ENCODE measurements at regions not wholly inside any gene's neighbourhood (a gene's known extent, or its start where the extent isn't known, plus 50 kb on each side); places are given as distances from the start of the nearest gene placed in this dataset.

- DNase-seq (ENCODE audit: low read depth) = no peak
- no peak for TF ChIP-seq CTCF (IDR thresholded peaks at IDR 0.05; ENCODE audit: insufficient read depth, low read depth, low read length, missing control alignments)
- H3K4me3 ChIP-seq (ENCODE audit: low read depth, low read length) = no peak overlapping the region
Measured at GRCh38 chr1:48077795-48078222, 80.6 kb upstream of the TRABD2B start.

GRCh38 chr1:48076017-48076416 lies 78.8 kb upstream of the TRABD2B start:
- no peak for TF ChIP-seq CTCF (IDR thresholded peaks at IDR 0.05; ENCODE audit: insufficient read depth, low read depth, low read length, missing control alignments)
- H3K4me3 ChIP-seq (ENCODE audit: low read depth, low read length) = no peak overlapping the region
- no peak for DNase-seq (ENCODE audit: low read depth)

- TF ChIP-seq CTCF (IDR thresholded peaks at IDR 0.05; ENCODE audit: insufficient read depth, low read depth, low read length, missing control alignments) = no peak
- H3K4me3 ChIP-seq (ENCODE audit: low read depth, low read length) = no peak overlapping the region
- DNase-seq (ENCODE audit: low read depth) = no peak
Measured at GRCh38 chr1:48073798-48074530, 76.8 kb upstream of the TRABD2B start.

- DNase-seq (ENCODE audit: low read depth) = no peak
- no peak for TF ChIP-seq CTCF (IDR thresholded peaks at IDR 0.05; ENCODE audit: insufficient read depth, low read depth, low read length, missing control alignments)
- no peak overlapping the region for H3K4me3 ChIP-seq (ENCODE audit: low read depth, low read length)
Measured at GRCh38 chr1:48071513-48071912, 74.3 kb upstream of the TRABD2B start.

- H3K4me3 ChIP-seq (ENCODE audit: low read depth, low read length) = no peak overlapping the region
- no peak for DNase-seq (ENCODE audit: low read depth)
- no peak for TF ChIP-seq CTCF (IDR thresholded peaks at IDR 0.05; ENCODE audit: insufficient read depth, low read depth, low read length, missing control alignments)
Measured at GRCh38 chr1:48070396-48070750, 73.2 kb upstream of the TRABD2B start.

GRCh38 chr1:48069662-48070395 lies 72.6 kb upstream of the TRABD2B start:
- no peak for TF ChIP-seq CTCF (IDR thresholded peaks at IDR 0.05; ENCODE audit: insufficient read depth, low read depth, low read length, missing control alignments)
- no peak for DNase-seq (ENCODE audit: low read depth)
- no peak overlapping the region for H3K4me3 ChIP-seq (ENCODE audit: low read depth, low read length)

All from GM12865 (cell line).